Left lung (tissue), 4 donors: ENCODE measurements at regions not wholly inside any gene's neighbourhood (a gene's known extent, or its start where the extent isn't known, plus 50 kb on each side); places are given as distances from the start of the nearest gene placed in this dataset.

Experiments
- ATAC-seq: fragments of 200-7000 bp; cut with Tn5 transposase; one replicate; pipeline ENCODE4 v1.9.1; 2020; ENCODE audit warnings: moderate library complexity
- DNase-seq, 4 donors: peaks; one replicate each; pipeline ENCODE4 v3.0.0-alpha.2; 2013 to 2020
- H3K27ac ChIP-seq, 2 donors: fragments of 200-600 bp; sonication (generic) in 1 of 2; one replicate each; pipeline versions ENCODE4 v1.5.0 to v1.8.0; 2020 to 2021
- H3K27me3 ChIP-seq, 2 donors: fragments of 200-600 bp; sonication (generic) in 1 of 2; one replicate each; pipeline versions ENCODE4 v1.5.0 to v1.8.0; 2020 to 2021
- H3K36me3 ChIP-seq, 2 donors: fragments of 200-600 bp; sonication (generic) in 1 of 2; one replicate each; pipeline versions ENCODE4 v1.5.0 to v1.8.0; 2020 to 2021
- H3K4me1 ChIP-seq, 2 donors: fragments of 200-600 bp; one replicate each; pipeline ENCODE4 v1.8.0; 2021
- H3K4me3 ChIP-seq, 2 donors: fragments of 200-600 bp; sonication (generic) in 1 of 2; one replicate each; pipeline versions ENCODE4 v1.5.0 to v1.8.0; 2020 to 2021; ENCODE audit warnings: mild to moderate bottlenecking in 1 of 2
- H3K9me3 ChIP-seq, 2 donors: fragments of 200-600 bp; sonication (generic) in 1 of 2; one replicate each; pipeline versions ENCODE4 v1.5.0 to v1.8.0; 2020 to 2021
- CTCF ChIP-seq, 2 donors: fragments of 200-600 bp; sonication (generic) in 1 of 2; IDR thresholded peaks; one replicate each; pipeline versions ENCODE4 v1.5.0 to v1.8.0; 2021; ENCODE audit warnings: antibody characterized with exemption in 2 of 2
- intact Hi-C, 2 donors: fragments of 100-400 bp; cut with DNase I; formaldehyde crosslinking; loops; one replicate each; pipeline versions ENCODE4 v1.11.2 to v1.14.2; 2022
- donor health status: DM: no; HTN: yes; CAD: no.
- donor health status: DM: no; HTN: no; CAD: no.

DNA sequence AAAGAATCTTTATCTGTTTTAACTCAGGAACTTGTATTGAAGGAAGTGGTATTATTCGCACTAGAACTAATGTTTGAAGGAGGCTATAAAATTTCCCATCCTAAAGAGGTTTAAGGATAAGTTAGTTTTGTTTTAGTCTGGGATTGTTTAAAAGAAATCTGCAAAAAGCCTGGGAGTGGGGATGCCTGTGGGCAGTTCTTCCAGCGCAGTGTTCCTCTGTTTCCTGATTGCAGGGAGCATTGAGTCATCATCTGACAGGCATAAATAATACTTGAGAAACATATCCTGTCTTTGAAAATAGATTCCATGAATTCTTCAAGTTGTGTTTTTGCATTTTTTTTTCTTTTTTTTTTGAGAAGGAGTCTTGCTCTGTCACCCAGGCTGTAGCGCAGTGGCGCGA is 350.8 kb upstream of the PTBP2 start:
- no peak overlapping the region for H3K27ac ChIP-seq
- no peaks in the 10 kb centered on the region for H3K27me3 ChIP-seq
- H3K36me3 ChIP-seq: no peaks in the 10 kb centered on the region
- no peaks in the 10 kb centered on the region for H3K9me3 ChIP-seq
- TF ChIP-seq CTCF (IDR thresholded peaks at IDR 0.05): no peak
- intact Hi-C loops: no loop called here
- DNase-seq: no peak
- peak; percentile 25 for ATAC-seq
- no peak overlapping the region for H3K4me3 ChIP-seq
- H3K4me1 ChIP-seq: no peaks in the 10 kb centered on the region

GRCh38 chr1:96372881-96373280 is 348.7 kb upstream of the PTBP2 start:
- Histone ChIP-seq H3K27ac (no peak overlapping the region), H3K9me3 (no peaks in the 10 kb centered on the region), H3K27me3 (no peaks in the 10 kb centered on the region), H3K4me1 (no peaks in the 10 kb centered on the region), H3K36me3 (no peaks in the 10 kb centered on the region), H3K4me3 (no peak overlapping the region)
- no peak for TF ChIP-seq CTCF (IDR thresholded peaks at IDR 0.05)
- ATAC-seq: no peak
- DNase-seq: no peak
- intact Hi-C loops: no loop called here

DNA sequence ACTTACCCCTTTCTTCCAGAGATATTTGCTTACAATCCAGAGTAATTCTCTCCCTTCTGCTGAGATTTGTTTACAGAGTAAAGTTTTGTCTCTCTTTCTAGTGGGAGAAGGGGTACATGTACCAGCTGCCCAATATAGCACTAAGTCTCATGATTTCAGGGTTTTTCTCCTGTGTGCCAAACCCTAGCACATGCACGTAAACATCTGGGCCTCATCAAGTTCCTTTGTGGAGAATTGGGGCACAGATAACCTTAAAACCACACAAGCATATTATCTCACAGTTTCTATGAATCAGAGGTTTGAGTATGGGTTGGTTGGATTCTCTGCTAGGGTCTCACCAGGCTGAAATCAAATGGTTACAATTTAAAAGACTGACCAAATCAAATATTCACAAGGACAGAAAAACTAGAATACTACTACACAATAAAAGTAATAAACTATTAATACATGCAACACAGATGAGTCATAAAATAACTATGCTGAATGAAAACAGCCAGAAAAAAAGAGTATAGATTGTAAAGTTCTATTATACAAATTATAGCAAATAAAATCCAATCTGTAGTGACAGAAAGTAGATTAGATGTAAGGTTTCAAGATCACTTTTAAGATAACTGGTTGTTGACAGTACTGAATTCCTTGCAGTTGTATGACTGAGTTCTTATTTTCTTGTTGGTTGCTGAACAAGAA is 347.4 kb upstream of the PTBP2 start:
- no peak for TF ChIP-seq CTCF (IDR thresholded peaks at IDR 0.05)
- Histone ChIP-seq H3K27ac (no peak overlapping the region), H3K4me3 (no peak overlapping the region), H3K4me1 (no peaks in the 10 kb centered on the region), H3K36me3 (no peaks in the 10 kb centered on the region), H3K9me3 (no peaks in the 10 kb centered on the region), H3K27me3 (no peaks in the 10 kb centered on the region)
- no peak for DNase-seq
- intact Hi-C loops: no loop called here
- ATAC-seq: no peak

GRCh38 chr1:96376846-96377245 is 344.7 kb upstream of the PTBP2 start:
- no peaks in the 10 kb centered on the region for H3K36me3 ChIP-seq
- H3K9me3 ChIP-seq: no peaks in the 10 kb centered on the region
- no peak for DNase-seq
- no peak overlapping the region for H3K4me3 ChIP-seq
- H3K4me1 ChIP-seq: no peaks in the 10 kb centered on the region
- intact Hi-C loops: no loop called here
- no peak for ATAC-seq
- H3K27me3 ChIP-seq: no peaks in the 10 kb centered on the region
- TF ChIP-seq CTCF (IDR thresholded peaks at IDR 0.05): no peak
- H3K27ac ChIP-seq: no peak overlapping the region

GRCh38 chr1:96384611-96385010 is 337.0 kb upstream of the PTBP2 start:
- Histone ChIP-seq H3K27ac (no peak overlapping the region), H3K27me3 (no peaks in the 10 kb centered on the region), H3K4me1 (no peaks in the 10 kb centered on the region), H3K36me3 (no peaks in the 10 kb centered on the region), H3K4me3 (no peak overlapping the region), H3K9me3 (peaks cover 0 to 17% of the 10 kb centered on the region in 2 donors)
- ATAC-seq (no peak), DNase-seq (no peak)
- intact Hi-C loops: no loop called here
- no peak for TF ChIP-seq CTCF (IDR thresholded peaks at IDR 0.05)
